Skeletal muscle tissue (tissue), 3 donors: ENCODE measurements at regions not wholly inside any gene's neighbourhood (a gene's known extent, or its start where the extent isn't known, plus 50 kb on each side); places are given as distances from the start of the nearest gene placed in this dataset.
"Not testable (repeated sequence)": the region's sequence is repeated elsewhere in the genome, so short reads cannot be mapped to it uniquely, and the experiment has no call there.

Experiments used
- H3K27ac ChIP-seq: one replicate; pipeline ENCODE4 v1.7.0; 2013; ENCODE audit warnings: mild to moderate bottlenecking, low read depth, low read length, inconsistent platforms
- H3K27me3 ChIP-seq, 3 donors: one replicate each; pipeline ENCODE4 v1.7.0; 2013; ENCODE audit warnings: low read length in 3 of 3; ENCODE audit not compliant: control insufficient read depth in 3 of 3, insufficient read depth in 3 of 3
- H3K36me3 ChIP-seq, 3 donors: one replicate each; pipeline ENCODE4 v1.7.0; 2013; ENCODE audit warnings: low read length in 3 of 3; ENCODE audit not compliant: control insufficient read depth in 3 of 3, insufficient read depth in 3 of 3
- H3K4me1 ChIP-seq, 3 donors: one replicate each; pipeline ENCODE4 v1.7.0; 2013; ENCODE audit warnings: low read length in 3 of 3, mild to moderate bottlenecking in 3 of 3; ENCODE audit not compliant: control insufficient read depth in 3 of 3, insufficient read depth in 3 of 3
- H3K4me3 ChIP-seq, 3 donors: one replicate each; pipeline ENCODE4 v1.7.0; 2013; ENCODE audit warnings: low read length in 3 of 3
- H3K9ac ChIP-seq, 3 donors: one replicate each; pipeline ENCODE4 v1.7.0; 2013; ENCODE audit warnings: low read length in 3 of 3, mild to moderate bottlenecking in 3 of 3, moderate library complexity in 2 of 3, low read depth in 1 of 3
- H3K9me3 ChIP-seq, 3 donors: one replicate each; pipeline ENCODE4 v1.7.0; 2013; ENCODE audit warnings: low read length in 3 of 3; ENCODE audit not compliant: control insufficient read depth in 3 of 3
- donor health status: Osteomylitis.

DNA sequence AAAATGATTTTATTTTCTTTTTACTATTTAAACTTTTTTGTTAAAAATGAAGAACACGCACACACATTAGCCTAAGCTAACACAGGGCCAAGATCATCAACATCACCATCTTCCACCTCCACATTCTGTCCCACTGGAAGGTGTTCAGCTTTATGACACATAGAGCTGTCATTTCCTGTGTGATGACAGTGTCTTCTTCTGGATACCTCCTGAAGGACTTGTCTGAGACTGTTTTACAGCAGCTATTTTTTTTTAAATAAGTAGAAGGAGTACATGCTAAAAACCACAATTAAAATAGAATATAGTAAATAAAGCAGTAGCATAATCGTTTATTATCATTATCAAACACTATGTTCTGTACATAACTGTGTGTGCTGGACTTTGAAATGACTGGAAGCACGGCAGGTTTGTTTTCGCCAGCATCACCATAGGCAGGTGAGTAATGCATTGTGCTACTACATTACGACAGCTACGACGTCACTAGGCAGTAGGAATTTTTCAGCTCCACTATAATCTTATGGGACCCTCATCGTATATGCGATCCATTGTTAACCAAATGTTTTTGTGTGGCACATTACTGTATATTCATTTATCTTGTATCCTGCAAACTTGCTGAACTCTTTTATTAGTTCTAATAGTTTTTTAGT, 72.8 kb downstream of the KLF15 start:
- H3K27me3 ChIP-seq = peaks cover 0 to 8% (median 4%) of the 10 kb centered on the region in 3 donors
- H3K4me3 ChIP-seq = no peak overlapping the region

DNA sequence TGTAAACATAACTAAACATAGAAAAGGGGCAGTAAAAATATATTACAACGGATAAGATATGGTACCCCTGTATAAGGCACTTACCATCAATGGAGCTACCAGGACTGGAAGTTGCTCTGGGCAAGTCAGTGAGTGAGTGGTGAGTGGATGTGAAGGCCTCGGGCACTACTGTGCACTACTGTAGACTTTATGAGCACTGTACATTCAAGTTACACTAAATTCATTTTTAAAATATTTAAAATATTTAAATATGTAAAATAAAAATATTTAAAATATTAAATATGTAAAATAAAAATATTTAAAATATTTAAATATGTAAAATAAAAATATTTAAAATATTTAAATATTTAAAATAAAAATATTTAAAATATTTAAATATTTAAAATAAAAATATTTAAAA, 73.6 kb downstream of the KLF15 start:
- H3K4me3 ChIP-seq, H3K9me3 ChIP-seq, H3K9ac ChIP-seq, H3K27me3 ChIP-seq, H3K36me3 ChIP-seq, H3K27ac ChIP-seq: not testable (repeated sequence)
- peaks cover 3 to 18% (median 14%) of the 10 kb centered on the region in 3 donors for H3K4me1 ChIP-seq

More for the DNA sequence above, 72.8 kb downstream of the KLF15 start:
- H3K9ac ChIP-seq = no peak overlapping the region
- H3K36me3 ChIP-seq = no peaks in the 10 kb centered on the region
- no peak overlapping the region for H3K27ac ChIP-seq
- H3K4me1 ChIP-seq = peaks cover 3 to 18% (median 14%) of the 10 kb centered on the region in 3 donors
- H3K9me3 ChIP-seq = no peaks in the 10 kb centered on the region

- H3K9me3 ChIP-seq = no peaks in the 10 kb centered on the region
- no peaks in the 10 kb centered on the region for H3K36me3 ChIP-seq
- no peak overlapping the region for H3K9ac ChIP-seq
- no peak overlapping the region for H3K4me3 ChIP-seq
- H3K4me1 ChIP-seq = peaks cover 0 to 2% (median 0%) of the 10 kb centered on the region in 3 donors
- no peak overlapping the region for H3K27ac ChIP-seq
- H3K27me3 ChIP-seq = peaks cover 0 to 2% (median 0%) of the 10 kb centered on the region in 3 donors
Measured at GRCh38 chr3:126279853-126280252, 77.4 kb downstream of the KLF15 start.

GRCh38 chr3:126277629-126278378, 79.4 kb downstream of the KLF15 start:
- Histone ChIP-seq H3K9ac (no peak overlapping the region), H3K27me3 (peaks cover 0 to 2% (median 0%) of the 10 kb centered on the region in 3 donors), H3K4me1 (peaks cover 0 to 2% (median 0%) of the 10 kb centered on the region in 3 donors), H3K4me3 (no peak overlapping the region), H3K9me3 (no peaks in the 10 kb centered on the region), H3K27ac (no peak overlapping the region), H3K36me3 (no peaks in the 10 kb centered on the region)

DNA sequence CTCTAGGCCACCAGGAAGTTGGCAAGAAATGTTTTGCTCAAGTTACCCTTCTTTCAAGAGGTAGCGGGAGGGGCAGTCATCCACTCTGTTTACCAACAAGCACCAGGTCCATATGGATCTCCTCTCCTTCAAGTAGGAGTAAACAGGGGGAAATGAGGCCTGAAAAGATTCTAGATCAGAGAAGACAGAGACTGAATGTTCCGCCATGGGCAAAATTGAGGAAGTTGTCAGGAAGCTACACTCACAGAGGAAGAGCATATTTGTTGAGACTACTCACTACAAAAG, 81.6 kb downstream of the KLF15 start:
- H3K36me3 ChIP-seq = no peaks in the 10 kb centered on the region
- no peaks in the 10 kb centered on the region for H3K9me3 ChIP-seq
- no peak overlapping the region for H3K9ac ChIP-seq
- peaks cover under 1 to 4% (median 2%) of the 10 kb centered on the region in 3 donors for H3K4me1 ChIP-seq
- H3K27ac ChIP-seq = no peak overlapping the region
- H3K27me3 ChIP-seq = no peaks in the 10 kb centered on the region
- no peak overlapping the region for H3K4me3 ChIP-seq

DNA sequence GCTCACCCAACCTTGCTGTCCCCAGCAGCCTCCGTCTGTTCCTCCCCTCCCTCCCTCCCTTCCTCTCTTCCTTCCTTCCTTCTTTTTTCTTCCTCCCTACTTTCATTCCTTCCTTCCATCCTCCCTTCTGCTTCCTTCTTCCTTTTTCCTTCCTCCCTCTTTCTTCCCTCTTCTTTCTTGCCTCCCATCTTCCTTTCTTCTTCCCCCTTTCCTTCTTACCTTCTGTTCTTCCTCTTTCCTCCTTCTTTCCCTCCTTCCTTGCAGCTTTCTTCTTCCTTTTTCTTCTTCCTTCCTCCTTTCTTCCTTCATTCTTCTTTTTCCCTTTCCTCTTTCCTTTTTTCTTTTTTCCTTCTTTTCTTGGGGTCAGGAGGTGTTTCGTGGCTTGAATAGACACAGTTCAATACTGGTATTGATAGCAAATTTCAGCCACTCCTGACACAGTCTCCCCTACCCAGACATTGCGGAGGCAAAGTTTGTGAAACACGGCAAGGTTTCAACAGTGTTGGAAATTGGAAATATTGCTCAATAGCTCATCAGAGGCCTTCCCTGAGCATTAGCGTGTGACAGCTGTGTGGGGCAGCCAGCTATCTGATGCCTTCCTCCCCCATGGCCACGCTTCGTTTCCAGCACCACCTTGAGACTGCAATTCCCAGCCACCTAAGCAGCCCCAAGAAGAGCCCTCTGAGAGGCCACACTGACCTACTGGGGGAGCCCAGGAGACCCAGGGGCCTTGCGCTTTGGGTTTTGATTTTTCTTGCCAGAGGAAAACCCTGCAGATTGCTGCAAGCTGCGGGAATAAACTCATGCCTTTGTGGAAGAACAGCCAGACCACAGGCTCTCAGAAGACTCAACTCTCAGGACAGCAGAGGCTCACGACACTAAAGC, 82.2 kb downstream of the KLF15 start:
- Histone ChIP-seq H3K36me3 (no peaks in the 10 kb centered on the region), H3K27me3 (no peaks in the 10 kb centered on the region), H3K4me3 (no peak overlapping the region), H3K27ac (no peak overlapping the region), H3K9me3 (no peaks in the 10 kb centered on the region), H3K9ac (no peak overlapping the region), H3K4me1 (peaks cover 7 to 10% (median 8%) of the 10 kb centered on the region in 3 donors)

DNA sequence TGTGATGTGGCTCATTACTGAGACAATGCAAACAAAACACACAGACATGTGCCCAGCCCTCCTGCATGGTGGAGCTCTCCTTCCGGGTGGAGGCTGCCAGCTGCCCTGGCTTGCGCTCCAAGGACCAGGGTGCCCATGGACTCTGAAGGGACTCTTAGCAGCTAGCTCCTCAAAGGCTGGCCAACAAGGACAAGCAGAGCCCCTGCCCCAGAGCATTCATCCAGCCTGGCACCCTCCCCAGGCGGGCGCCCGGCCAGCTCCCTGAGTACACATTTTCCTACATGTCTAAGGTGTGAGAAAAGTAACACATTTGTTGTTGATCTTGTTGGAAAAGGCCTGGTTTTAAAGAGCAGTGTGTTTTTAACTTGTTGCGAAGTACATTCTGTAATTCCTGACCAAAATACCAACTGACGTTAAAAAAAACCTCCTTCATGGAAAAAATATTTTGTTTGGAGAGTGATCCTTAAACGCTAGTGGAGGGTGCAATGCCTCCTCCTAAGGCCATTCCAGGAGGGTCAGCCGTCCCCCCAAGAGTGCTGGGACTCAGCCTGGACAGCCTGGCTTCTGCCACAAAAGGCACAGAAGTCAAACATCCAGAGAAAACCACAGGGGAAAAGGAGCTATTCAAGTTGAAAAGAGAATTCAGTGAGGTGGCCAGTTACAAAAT, 86.9 kb downstream of the KLF15 start:
- Histone ChIP-seq H3K27ac (peak overlapping the region; percentile 60), H3K9me3 (no peaks in the 10 kb centered on the region), H3K36me3 (no peaks in the 10 kb centered on the region), H3K4me1 (peaks cover 18 to 31% (median 31%) of the 10 kb centered on the region in 3 donors), H3K9ac (peak overlapping the region in 1 of 3 donors; percentile 66), H3K27me3 (no peaks in the 10 kb centered on the region), H3K4me3 (no peak overlapping the region)

DNA sequence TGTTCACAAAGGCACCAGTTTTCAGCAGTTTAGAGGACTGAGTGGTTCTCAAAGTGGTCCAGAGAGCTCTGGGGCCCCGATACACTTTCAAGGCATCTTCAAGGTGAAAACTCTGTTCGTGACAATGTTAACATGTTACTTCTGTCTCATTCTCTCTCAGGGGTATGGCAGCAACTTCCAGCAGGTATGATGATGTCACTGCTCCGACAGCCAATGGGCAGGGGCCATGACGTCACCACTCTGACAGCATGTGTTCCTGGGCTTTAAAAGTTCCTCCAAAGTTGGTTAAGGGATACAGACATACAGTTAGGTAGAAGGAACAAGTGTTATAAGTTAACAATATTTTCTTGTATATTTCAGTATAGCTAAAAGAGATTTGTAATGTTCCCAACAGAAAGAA, 87.9 kb downstream of the KLF15 start:
- H3K4me3 ChIP-seq = no peak overlapping the region
- no peaks in the 10 kb centered on the region for H3K27me3 ChIP-seq
- H3K27ac ChIP-seq = no peak overlapping the region
- H3K36me3 ChIP-seq = no peaks in the 10 kb centered on the region
- H3K4me1 ChIP-seq = peaks cover 18 to 38% (median 34%) of the 10 kb centered on the region in 3 donors
- no peaks in the 10 kb centered on the region for H3K9me3 ChIP-seq
- H3K9ac ChIP-seq = no peak overlapping the region

DNA sequence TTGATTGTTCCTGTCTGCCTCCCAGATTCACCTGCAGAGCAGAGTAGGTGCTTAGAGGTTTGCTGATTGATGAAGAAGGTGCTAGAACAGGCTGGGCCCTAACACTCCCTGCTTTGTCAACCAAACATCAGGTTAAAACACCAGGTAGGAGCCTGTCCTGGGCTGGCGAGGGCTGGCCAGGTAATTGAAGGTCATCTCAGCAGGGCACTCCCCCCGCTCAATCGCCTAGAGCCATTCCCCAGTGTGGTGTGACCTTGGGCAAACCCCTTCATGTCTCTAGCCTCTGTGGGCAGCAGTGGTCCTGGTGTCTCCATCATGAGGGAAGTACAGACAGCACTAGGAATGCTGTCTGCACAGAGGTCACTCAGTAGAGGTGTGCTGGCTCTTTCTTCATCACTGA, 88.3 kb downstream of the KLF15 start:
- Histone ChIP-seq H3K4me1 (peaks cover 18 to 42% (median 39%) of the 10 kb centered on the region in 3 donors), H3K9me3 (no peaks in the 10 kb centered on the region), H3K36me3 (no peaks in the 10 kb centered on the region), H3K27ac (no peak overlapping the region), H3K9ac (no peak overlapping the region), H3K27me3 (no peaks in the 10 kb centered on the region), H3K4me3 (no peak overlapping the region)
